Right atrium auricular region (tissue), 2 donors: ENCODE measurements at regions not wholly inside any gene's neighbourhood (a gene's known extent, or its start where the extent isn't known, plus 50 kb on each side); places are given as distances from the start of the nearest gene placed in this dataset.

ENCODE experiments used
- DNase-seq: peaks from one replicate; pipeline ENCODE4 v3.0.0-alpha.2; 2019; ENCODE audit warnings: low spot score
- H3K27ac ChIP-seq, 2 donors: fragments of 200-600 bp; sonication (generic); 1 replicate in 1 of 2; 2 replicates in 1 of 2; pipeline ENCODE4 v1.5.1; 2016 to 2019
- H3K27me3 ChIP-seq, 2 donors: fragments of 200-600 bp; sonication (generic); one replicate each; pipeline versions ENCODE4 v1.5.1 to v1.6.0; 2017 to 2019
- H3K36me3 ChIP-seq: fragments of 200-600 bp; sonication (generic); one replicate; pipeline ENCODE4 v1.5.1; 2016
- H3K4me1 ChIP-seq, 2 donors: fragments of 200-600 bp; sonication (generic); one replicate each; pipeline versions ENCODE4 v1.5.1 to v1.6.0; 2017 to 2019
- H3K4me3 ChIP-seq, 2 donors: fragments of 200-600 bp; sonication (generic); 1 replicate in 1 of 2; 2 replicates in 1 of 2; pipeline ENCODE4 v1.5.1; 2017 to 2019; ENCODE audit warnings: mild to moderate bottlenecking in 1 of 2, moderate library complexity in 1 of 2
- H3K9me3 ChIP-seq, 2 donors: fragments of 200-600 bp; sonication (generic); one replicate each; pipeline ENCODE4 v1.5.1; 2019
- CTCF ChIP-seq, 2 donors: fragments of 200-600 bp; sonication (generic); IDR thresholded peaks; one replicate each; pipeline ENCODE4 v1.5.1; 2019; ENCODE audit warnings: antibody characterized with exemption in 2 of 2

- DNase-seq, result peak; percentile 36
- H3K27me3 ChIP-seq, result no peaks in the 10 kb centered on the region
- no peaks in the 10 kb centered on the region for H3K9me3 ChIP-seq
- H3K27ac ChIP-seq, result no peak overlapping the region
- TF ChIP-seq CTCF (IDR thresholded peaks at IDR 0.05), result no peak
- no peaks in the 10 kb centered on the region for H3K4me1 ChIP-seq
- no peaks in the 10 kb centered on the region for H3K36me3 ChIP-seq
- H3K4me3 ChIP-seq, result no peak overlapping the region
Measured at GRCh38 chr5:135695656-135696313, 117.0 kb upstream of the CXCL14 start.

- peak; percentile 32 for DNase-seq
Measured at GRCh38 chr5:135694906-135695305, 116.1 kb upstream of the CXCL14 start.

GRCh38 chr5:135694012-135694411 lies 115.2 kb upstream of the CXCL14 start:
- H3K4me3 ChIP-seq, result no peak overlapping the region
- no peak overlapping the region for H3K27ac ChIP-seq
- no peaks in the 10 kb centered on the region for H3K27me3 ChIP-seq
- no peaks in the 10 kb centered on the region for H3K4me1 ChIP-seq
- DNase-seq, result peak; percentile 13
- no peaks in the 10 kb centered on the region for H3K36me3 ChIP-seq
- no peak for TF ChIP-seq CTCF (IDR thresholded peaks at IDR 0.05)
- H3K9me3 ChIP-seq, result no peaks in the 10 kb centered on the region

More at GRCh38 chr5:135694906-135695305, 116.1 kb upstream of the CXCL14 start:
- Histone ChIP-seq H3K4me3 (no peak overlapping the region), H3K4me1 (no peaks in the 10 kb centered on the region), H3K36me3 (no peaks in the 10 kb centered on the region), H3K9me3 (no peaks in the 10 kb centered on the region), H3K27me3 (no peaks in the 10 kb centered on the region), H3K27ac (no peak overlapping the region)
- no peak for TF ChIP-seq CTCF (IDR thresholded peaks at IDR 0.05)

GRCh38 chr5:135693371-135693955 lies 114.7 kb upstream of the CXCL14 start:
- Histone ChIP-seq H3K36me3 (no peaks in the 10 kb centered on the region), H3K4me3 (no peak overlapping the region), H3K27me3 (no peaks in the 10 kb centered on the region), H3K9me3 (no peaks in the 10 kb centered on the region), H3K27ac (no peak overlapping the region), H3K4me1 (no peaks in the 10 kb centered on the region)
- DNase-seq, result peak; percentile 18
- TF ChIP-seq CTCF (IDR thresholded peaks at IDR 0.05), result no peak

GRCh38 chr5:135691044-135691443 lies 112.3 kb upstream of the CXCL14 start:
- Histone ChIP-seq H3K27me3 (no peaks in the 10 kb centered on the region), H3K4me1 (no peaks in the 10 kb centered on the region), H3K27ac (no peak overlapping the region), H3K9me3 (no peaks in the 10 kb centered on the region), H3K4me3 (no peak overlapping the region), H3K36me3 (no peaks in the 10 kb centered on the region)
- DNase-seq, result no peak
- TF ChIP-seq CTCF (IDR thresholded peaks at IDR 0.05), result no peak

- no peaks in the 10 kb centered on the region for H3K27me3 ChIP-seq
Measured at GRCh38 chr5:135690466-135690865, 111.7 kb upstream of the CXCL14 start.

More at GRCh38 chr5:135690466-135690865, 111.7 kb upstream of the CXCL14 start:
- H3K4me3 ChIP-seq, result no peak overlapping the region
- no peaks in the 10 kb centered on the region for H3K36me3 ChIP-seq
- H3K9me3 ChIP-seq, result no peaks in the 10 kb centered on the region
- no peak overlapping the region for H3K27ac ChIP-seq
- H3K4me1 ChIP-seq, result no peaks in the 10 kb centered on the region
- no peak for TF ChIP-seq CTCF (IDR thresholded peaks at IDR 0.05)
- no peak for DNase-seq
